Immature natural killer cell (primary cell): ENCODE measurements at regions not wholly inside any gene's neighbourhood (a gene's known extent, or its start where the extent isn't known, plus 50 kb on each side); places are given as distances from the start of the nearest gene placed in this dataset.

ENCODE experiments used
- DNase-seq, 3 donors: peaks; one replicate each; pipeline ENCODE4 v3.0.0; 2022; ENCODE audit warnings: mixed read lengths in 1 of 3
- H3K27ac Mint-ChIP-seq, 6 donors: one replicate each; pipeline ENCODE4 v1.8.0; 2020; ENCODE audit warnings: mixed read lengths in 6 of 6, mild to moderate bottlenecking in 5 of 6, inconsistent platforms in 4 of 6, moderate library complexity in 3 of 6
- H3K27me3 Mint-ChIP-seq, 3 donors: one replicate each; pipeline ENCODE4 v1.8.0; 2020 to 2021; ENCODE audit warnings: low read depth in 3 of 3, mild to moderate bottlenecking in 3 of 3, mixed read lengths in 3 of 3, moderate library complexity in 3 of 3, inconsistent platforms in 1 of 3
- H3K36me3 Mint-ChIP-seq, 3 donors: one replicate each; pipeline ENCODE4 v1.8.0; 2020; ENCODE audit warnings: mixed read lengths in 3 of 3, inconsistent platforms in 2 of 3, mild to moderate bottlenecking in 2 of 3
- H3K4me1 Mint-ChIP-seq, 2 donors: one replicate each; pipeline ENCODE4 v1.8.0; 2020; ENCODE audit warnings: inconsistent platforms in 2 of 2, mild to moderate bottlenecking in 2 of 2, mixed read lengths in 2 of 2, moderate library complexity in 1 of 2
- H3K4me3 Mint-ChIP-seq, 5 donors: one replicate each; pipeline ENCODE4 v1.8.0; 2020; ENCODE audit warnings: mild to moderate bottlenecking in 5 of 5, mixed read lengths in 5 of 5, inconsistent platforms in 3 of 5, moderate library complexity in 3 of 5
- H3K9me3 Mint-ChIP-seq, 6 donors: one replicate each; pipeline ENCODE4 v1.8.0; 2020; ENCODE audit warnings: mild to moderate bottlenecking in 6 of 6, mixed read lengths in 6 of 6, inconsistent platforms in 4 of 6, moderate library complexity in 3 of 6

GRCh38 chr2:120463527-120463926, 117.6 kb downstream of the INHBB start:
- Mint-ChIP-seq H3K27me3 (peaks cover 2 to 14% (median 2%) of the 10 kb centered on the region in 3 donors), H3K4me1 (no peaks in the 10 kb centered on the region), H3K36me3 (no peaks in the 10 kb centered on the region), H3K9me3 (peaks cover 0 to 3% (median 0%) of the 10 kb centered on the region in 6 donors), H3K4me3 (no peak overlapping the region), H3K27ac (no peak overlapping the region)
- no peak for DNase-seq

GRCh38 chr2:120463996-120464395, 118.1 kb downstream of the INHBB start:
- H3K27ac Mint-ChIP-seq = no peak overlapping the region
- H3K9me3 Mint-ChIP-seq = peaks cover 0 to 2% (median 0%) of the 10 kb centered on the region in 6 donors
- no peaks in the 10 kb centered on the region for H3K4me1 Mint-ChIP-seq
- no peak overlapping the region for H3K4me3 Mint-ChIP-seq
- peaks cover 2 to 14% (median 6%) of the 10 kb centered on the region in 3 donors for H3K27me3 Mint-ChIP-seq
- no peak for DNase-seq
- no peaks in the 10 kb centered on the region for H3K36me3 Mint-ChIP-seq

- no peak overlapping the region for H3K27ac Mint-ChIP-seq
- no peak for DNase-seq
- H3K4me1 Mint-ChIP-seq = no peaks in the 10 kb centered on the region
- peaks cover 2 to 11% (median 6%) of the 10 kb centered on the region in 3 donors for H3K27me3 Mint-ChIP-seq
- H3K9me3 Mint-ChIP-seq = no peaks in the 10 kb centered on the region
- H3K36me3 Mint-ChIP-seq = no peaks in the 10 kb centered on the region
- no peak overlapping the region for H3K4me3 Mint-ChIP-seq
Observed at GRCh38 chr2:120464448-120464931, 118.6 kb downstream of the INHBB start.

GRCh38 chr2:120465012-120465700, 119.2 kb downstream of the INHBB start:
- Mint-ChIP-seq H3K4me3 (no peak overlapping the region), H3K27me3 (peaks cover 2 to 10% (median 6%) of the 10 kb centered on the region in 3 donors), H3K27ac (no peak overlapping the region), H3K36me3 (no peaks in the 10 kb centered on the region), H3K9me3 (no peaks in the 10 kb centered on the region), H3K4me1 (no peaks in the 10 kb centered on the region)
- no peak for DNase-seq

GRCh38 chr2:120465701-120465988, 119.7 kb downstream of the INHBB start:
- Mint-ChIP-seq H3K4me1 (no peaks in the 10 kb centered on the region), H3K36me3 (no peaks in the 10 kb centered on the region), H3K27me3 (peaks cover 2 to 10% (median 6%) of the 10 kb centered on the region in 3 donors), H3K27ac (no peak overlapping the region), H3K4me3 (no peak overlapping the region), H3K9me3 (no peaks in the 10 kb centered on the region)
- no peak for DNase-seq

GRCh38 chr2:120465989-120466703, 120.2 kb downstream of the INHBB start:
- Mint-ChIP-seq H3K27ac (no peak overlapping the region), H3K27me3 (peaks cover 2 to 10% (median 6%) of the 10 kb centered on the region in 3 donors), H3K36me3 (no peaks in the 10 kb centered on the region), H3K4me1 (no peaks in the 10 kb centered on the region), H3K9me3 (peaks cover 0 to 2% (median 0%) of the 10 kb centered on the region in 6 donors), H3K4me3 (no peak overlapping the region)
- DNase-seq = no peak

- Mint-ChIP-seq H3K36me3 (no peaks in the 10 kb centered on the region), H3K27ac (no peak overlapping the region)
Observed at GRCh38 chr2:120466704-120467054, 120.7 kb downstream of the INHBB start.

GRCh38 chr2:120468136-120468535, 122.2 kb downstream of the INHBB start:
- Mint-ChIP-seq H3K27ac (no peak overlapping the region), H3K4me1 (no peaks in the 10 kb centered on the region), H3K4me3 (no peak overlapping the region), H3K36me3 (no peaks in the 10 kb centered on the region), H3K9me3 (peaks cover 0 to 2% (median 0%) of the 10 kb centered on the region in 6 donors), H3K27me3 (peaks cover 2 to 7% (median 6%) of the 10 kb centered on the region in 3 donors)
- DNase-seq = no peak

More at GRCh38 chr2:120466704-120467054, 120.7 kb downstream of the INHBB start:
- peaks cover 2 to 10% (median 6%) of the 10 kb centered on the region in 3 donors for H3K27me3 Mint-ChIP-seq
- H3K4me3 Mint-ChIP-seq = no peak overlapping the region
- peaks cover 0 to 2% (median 0%) of the 10 kb centered on the region in 6 donors for H3K9me3 Mint-ChIP-seq
- H3K4me1 Mint-ChIP-seq = no peaks in the 10 kb centered on the region
- no peak for DNase-seq

GRCh38 chr2:120469426-120469825, 123.5 kb downstream of the INHBB start:
- no peak overlapping the region for H3K27ac Mint-ChIP-seq
- H3K9me3 Mint-ChIP-seq = peaks cover 0 to 2% (median 0%) of the 10 kb centered on the region in 6 donors
- no peaks in the 10 kb centered on the region for H3K4me1 Mint-ChIP-seq
- DNase-seq = no peak
- H3K36me3 Mint-ChIP-seq = no peaks in the 10 kb centered on the region
- H3K27me3 Mint-ChIP-seq = peaks cover 2 to 7% (median 6%) of the 10 kb centered on the region in 3 donors
- no peak overlapping the region for H3K4me3 Mint-ChIP-seq

GRCh38 chr2:120470041-120470965, 124.4 kb downstream of the INHBB start:
- H3K4me1 Mint-ChIP-seq = no peaks in the 10 kb centered on the region
- no peak overlapping the region for H3K4me3 Mint-ChIP-seq
- H3K27me3 Mint-ChIP-seq = peaks cover 2 to 7% (median 6%) of the 10 kb centered on the region in 3 donors

GRCh38 chr2:120471166-120471565, 125.2 kb downstream of the INHBB start:
- Mint-ChIP-seq H3K27me3 (peaks cover 2 to 7% (median 6%) of the 10 kb centered on the region in 3 donors), H3K4me1 (no peaks in the 10 kb centered on the region), H3K36me3 (no peaks in the 10 kb centered on the region), H3K4me3 (no peak overlapping the region), H3K27ac (no peak overlapping the region), H3K9me3 (peaks cover 0 to 2% (median 0%) of the 10 kb centered on the region in 6 donors)
- DNase-seq = no peak

More at GRCh38 chr2:120470041-120470965, 124.4 kb downstream of the INHBB start:
- Mint-ChIP-seq H3K9me3 (peaks cover 0 to 2% (median 0%) of the 10 kb centered on the region in 6 donors), H3K36me3 (no peaks in the 10 kb centered on the region), H3K27ac (no peak overlapping the region)
- no peak for DNase-seq

GRCh38 chr2:120472031-120472430, 126.1 kb downstream of the INHBB start:
- Mint-ChIP-seq H3K27ac (no peak overlapping the region), H3K36me3 (no peaks in the 10 kb centered on the region), H3K4me3 (no peak overlapping the region), H3K9me3 (peaks cover 0 to 2% (median 0%) of the 10 kb centered on the region in 6 donors), H3K27me3 (peaks cover 0 to 7% (median 4%) of the 10 kb centered on the region in 3 donors), H3K4me1 (no peaks in the 10 kb centered on the region)
- no peak for DNase-seq

- DNase-seq = no peak
- peaks cover 0 to 4% (median 4%) of the 10 kb centered on the region in 3 donors for H3K27me3 Mint-ChIP-seq
- peaks cover 0 to 2% (median 0%) of the 10 kb centered on the region in 6 donors for H3K9me3 Mint-ChIP-seq
- H3K27ac Mint-ChIP-seq = no peak overlapping the region
- H3K36me3 Mint-ChIP-seq = no peaks in the 10 kb centered on the region
- H3K4me3 Mint-ChIP-seq = no peak overlapping the region
- no peaks in the 10 kb centered on the region for H3K4me1 Mint-ChIP-seq
Observed at GRCh38 chr2:120472891-120473309, 127.0 kb downstream of the INHBB start.
